ENCODE measurements at regions not wholly inside any gene's neighbourhood (a gene's known extent, or its start where the extent isn't known, plus 50 kb on each side); places are given as distances from the start of the nearest gene placed in this dataset.
"Not testable (repeated sequence)": the region's sequence is repeated elsewhere in the genome, so short reads cannot be mapped to it uniquely, and the experiment has no call there.

GRCh38 chr14:76701436-76701835, 59.8 kb upstream of the VASH1 start:
- no peak overlapping the region for H3K9ac ChIP-seq
- no peaks in the 10 kb centered on the region for H3K9me3 ChIP-seq (ENCODE audit: control insufficient read depth, low read length)
- no peaks in the 10 kb centered on the region for H3K4me1 ChIP-seq
- H2AFZ ChIP-seq = no peak overlapping the region
- H3K4me2 ChIP-seq (ENCODE audit: low read length) = no peak overlapping the region
- no peaks in the 10 kb centered on the region for H3K36me3 ChIP-seq (ENCODE audit: control insufficient read depth, insufficient read depth, low read length)
- H3K27ac ChIP-seq = no peak overlapping the region
- no peaks in the 10 kb centered on the region for H3K27me3 ChIP-seq (ENCODE audit: control insufficient read depth, insufficient read depth, low read length)
- H3K4me3 ChIP-seq (ENCODE audit: low read depth, low read length) = no peak overlapping the region
- TF ChIP-seq CTCF (IDR thresholded peaks at IDR 0.05) = no peak
- no peaks in the 10 kb centered on the region for H3K79me2 ChIP-seq

GRCh38 chr14:76701981-76702380, 59.3 kb upstream of the VASH1 start:
- Histone ChIP-seq H2AFZ (no peak overlapping the region), H3K9ac (no peak overlapping the region), H3K36me3 (ENCODE audit: control insufficient read depth, insufficient read depth, low read length) (no peaks in the 10 kb centered on the region), H3K27ac (no peak overlapping the region), H3K9me3 (ENCODE audit: control insufficient read depth, low read length) (no peaks in the 10 kb centered on the region), H3K4me2 (ENCODE audit: low read length) (no peak overlapping the region), H3K4me1 (no peaks in the 10 kb centered on the region), H3K79me2 (no peaks in the 10 kb centered on the region), H3K4me3 (ENCODE audit: low read depth, low read length) (no peak overlapping the region), H3K27me3 (ENCODE audit: control insufficient read depth, insufficient read depth, low read length) (no peaks in the 10 kb centered on the region)
- no peak for TF ChIP-seq CTCF (IDR thresholded peaks at IDR 0.05)

GRCh38 chr14:76705214-76705613, 56.1 kb upstream of the VASH1 start:
- H3K36me3 ChIP-seq (ENCODE audit: control insufficient read depth, insufficient read depth, low read length) = no peaks in the 10 kb centered on the region
- H3K4me2 ChIP-seq (ENCODE audit: low read length) = no peak overlapping the region
- no peak overlapping the region for H3K9ac ChIP-seq
- H3K4me3 ChIP-seq (ENCODE audit: low read depth, low read length) = no peak overlapping the region
- H3K27me3 ChIP-seq (ENCODE audit: control insufficient read depth, insufficient read depth, low read length) = no peaks in the 10 kb centered on the region
- H3K9me3 ChIP-seq (ENCODE audit: control insufficient read depth, low read length) = no peaks in the 10 kb centered on the region
- H3K27ac ChIP-seq = no peak overlapping the region
- H2AFZ ChIP-seq = no peak overlapping the region
- no peak for TF ChIP-seq CTCF (IDR thresholded peaks at IDR 0.05)
- H3K79me2 ChIP-seq = no peaks in the 10 kb centered on the region
- H3K4me1 ChIP-seq = no peaks in the 10 kb centered on the region

GRCh38 chr14:76706207-76706606, 55.1 kb upstream of the VASH1 start:
- H3K4me3 ChIP-seq (ENCODE audit: low read depth, low read length); H3K4me1 ChIP-seq; H3K9me3 ChIP-seq (ENCODE audit: control insufficient read depth, low read length); H3K79me2 ChIP-seq; H3K27ac ChIP-seq; H3K27me3 ChIP-seq (ENCODE audit: control insufficient read depth, insufficient read depth, low read length); H3K4me2 ChIP-seq (ENCODE audit: low read length); H3K9ac ChIP-seq; H3K36me3 ChIP-seq (ENCODE audit: control insufficient read depth, insufficient read depth, low read length); H2AFZ ChIP-seq: not testable (repeated sequence)

GRCh38 chr14:76706811-76707210, 54.5 kb upstream of the VASH1 start:
- Histone ChIP-seq H3K4me3 (ENCODE audit: low read depth, low read length) (no peak overlapping the region), H3K9me3 (ENCODE audit: control insufficient read depth, low read length) (no peaks in the 10 kb centered on the region), H3K36me3 (ENCODE audit: control insufficient read depth, insufficient read depth, low read length) (no peaks in the 10 kb centered on the region), H3K79me2 (no peaks in the 10 kb centered on the region), H2AFZ (no peak overlapping the region), H3K9ac (no peak overlapping the region), H3K27ac (no peak overlapping the region), H3K4me1 (no peaks in the 10 kb centered on the region), H3K27me3 (ENCODE audit: control insufficient read depth, insufficient read depth, low read length) (no peaks in the 10 kb centered on the region), H3K4me2 (ENCODE audit: low read length) (no peak overlapping the region)
- TF ChIP-seq CTCF (IDR thresholded peaks at IDR 0.05) = no peak

Measured in parathyroid adenoma (tissue), 2 donors.